ENCODE measurements at regions not wholly inside any gene's neighbourhood (a gene's known extent, or its start where the extent isn't known, plus 50 kb on each side); places are given as distances from the start of the nearest gene placed in this dataset.

DNA sequence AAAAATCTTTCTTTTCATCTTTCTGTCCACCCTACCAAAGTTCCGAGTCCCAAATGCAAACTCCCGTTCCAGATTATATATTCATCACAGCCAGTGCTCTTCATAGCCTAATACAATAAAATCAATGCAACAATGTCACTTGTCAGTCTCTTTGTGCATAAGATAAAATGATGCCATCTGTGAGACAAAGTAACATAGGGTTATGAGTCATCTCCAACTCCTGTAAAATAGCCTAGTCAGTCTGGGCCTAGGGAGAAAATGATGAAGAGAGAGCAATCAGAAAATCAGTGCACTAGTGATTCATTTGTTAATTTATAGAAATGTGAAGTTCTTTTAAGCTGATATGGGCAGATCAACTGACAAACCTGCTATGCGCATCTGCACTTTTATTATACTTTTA is 689.1 kb upstream of the DIAPH2 start:
- TF ChIP-seq, protein P1, sequence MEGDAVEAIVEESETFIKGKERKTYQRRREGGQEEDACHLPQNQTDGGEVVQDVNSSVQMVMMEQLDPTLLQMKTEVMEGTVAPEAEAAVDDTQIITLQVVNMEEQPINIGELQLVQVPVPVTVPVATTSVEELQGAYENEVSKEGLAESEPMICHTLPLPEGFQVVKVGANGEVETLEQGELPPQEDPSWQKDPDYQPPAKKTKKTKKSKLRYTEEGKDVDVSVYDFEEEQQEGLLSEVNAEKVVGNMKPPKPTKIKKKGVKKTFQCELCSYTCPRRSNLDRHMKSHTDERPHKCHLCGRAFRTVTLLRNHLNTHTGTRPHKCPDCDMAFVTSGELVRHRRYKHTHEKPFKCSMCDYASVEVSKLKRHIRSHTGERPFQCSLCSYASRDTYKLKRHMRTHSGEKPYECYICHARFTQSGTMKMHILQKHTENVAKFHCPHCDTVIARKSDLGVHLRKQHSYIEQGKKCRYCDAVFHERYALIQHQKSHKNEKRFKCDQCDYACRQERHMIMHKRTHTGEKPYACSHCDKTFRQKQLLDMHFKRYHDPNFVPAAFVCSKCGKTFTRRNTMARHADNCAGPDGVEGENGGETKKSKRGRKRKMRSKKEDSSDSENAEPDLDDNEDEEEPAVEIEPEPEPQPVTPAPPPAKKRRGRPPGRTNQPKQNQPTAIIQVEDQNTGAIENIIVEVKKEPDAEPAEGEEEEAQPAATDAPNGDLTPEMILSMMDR (conservative IDR thresholded peaks at IDR 0.05), result no peak
- no peak for TF ChIP-seq ZFX (IDR thresholded peaks at IDR 0.05)

Data from C4-2B (cell line).